ENCODE measurements at regions not wholly inside any gene's neighbourhood (a gene's known extent, or its start where the extent isn't known, plus 50 kb on each side); places are given as distances from the start of the nearest gene placed in this dataset.

DNA sequence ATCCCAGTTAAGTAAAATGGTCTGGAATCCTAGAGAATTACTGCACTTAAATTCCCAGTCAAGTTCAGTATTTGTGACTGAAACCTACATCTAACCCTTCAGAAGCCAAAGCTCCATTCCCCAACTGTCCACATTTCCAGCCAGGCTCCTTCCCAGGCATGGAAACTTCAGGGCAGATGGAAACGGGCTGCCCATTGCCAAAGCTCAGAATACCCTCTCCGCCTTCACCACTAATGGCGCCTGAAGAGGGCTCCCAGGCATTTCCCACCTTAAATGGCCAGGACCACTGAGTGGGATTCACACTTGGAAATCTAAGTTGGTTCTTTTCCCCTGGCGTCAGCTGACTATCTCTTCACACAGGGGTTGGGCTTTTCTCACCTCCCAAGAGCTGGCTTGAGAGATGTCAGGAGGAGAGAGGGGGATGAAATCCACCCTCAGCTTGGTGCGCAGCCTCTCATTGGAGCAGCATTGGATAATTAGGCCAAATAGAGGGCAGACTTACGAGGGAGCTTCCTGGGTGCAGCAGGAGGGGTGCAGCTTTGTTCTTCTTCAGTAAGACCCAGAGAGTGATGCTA, 82.9 kb downstream of the ANKRD60 start:
- DNase-seq, result no peak
- Mint-ChIP-seq H3K4me1 (ENCODE audit: low read depth) (no peaks in the 10 kb centered on the region), H3K27me3 (ENCODE audit: low read depth) (peaks cover 43% of the 10 kb centered on the region), H3K36me3 (ENCODE audit: insufficient read depth in 2 of 2) (no peaks in the 10 kb centered on the region), H3K9me3 (no peaks in the 10 kb centered on the region), H3K4me3 (no peak overlapping the region), H3K27ac (no peak overlapping the region)
- ATAC-seq (replicated peaks in 1 of 2), result no peak

DNA sequence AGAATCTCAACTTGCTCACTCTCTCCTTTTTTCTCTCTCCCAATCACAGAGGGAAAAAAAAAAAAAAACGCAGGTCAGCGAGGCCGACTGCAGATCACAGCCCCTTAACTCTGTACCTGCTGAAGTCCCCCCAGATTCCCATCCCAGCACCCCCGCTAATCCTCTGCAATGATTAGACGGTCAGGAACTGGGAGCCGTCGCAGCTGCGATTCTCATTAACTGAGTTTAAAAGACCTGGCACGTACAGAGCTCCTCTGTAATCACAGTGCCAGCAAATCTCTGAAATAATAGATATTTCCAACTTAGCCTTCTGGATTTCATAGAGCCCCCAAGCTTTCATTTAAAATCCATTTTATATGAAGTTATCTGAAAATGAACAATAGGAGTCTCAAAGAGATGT, 84.4 kb downstream of the ANKRD60 start:
- no peaks in the 10 kb centered on the region for H3K4me1 Mint-ChIP-seq (ENCODE audit: low read depth)
- DNase-seq (no peak), ATAC-seq (replicated peaks in 1 of 2) (no peak)
- H3K27ac Mint-ChIP-seq, result no peak overlapping the region
- no peak overlapping the region for H3K4me3 Mint-ChIP-seq
- H3K9me3 Mint-ChIP-seq, result no peaks in the 10 kb centered on the region
- H3K36me3 Mint-ChIP-seq (ENCODE audit: insufficient read depth in 2 of 2), result no peaks in the 10 kb centered on the region
- peaks cover 43% of the 10 kb centered on the region for H3K27me3 Mint-ChIP-seq (ENCODE audit: low read depth)

GRCh38 chr20:58143531-58143930, 84.9 kb downstream of the ANKRD60 start:
- DNase-seq, result no peak
- Mint-ChIP-seq H3K4me3 (no peak overlapping the region), H3K27ac (no peak overlapping the region), H3K27me3 (ENCODE audit: low read depth) (peaks cover 42% of the 10 kb centered on the region), H3K9me3 (no peaks in the 10 kb centered on the region), H3K4me1 (ENCODE audit: low read depth) (no peaks in the 10 kb centered on the region), H3K36me3 (ENCODE audit: insufficient read depth in 2 of 2) (no peaks in the 10 kb centered on the region)
- no peak for ATAC-seq (replicated peaks in 1 of 2)

DNA sequence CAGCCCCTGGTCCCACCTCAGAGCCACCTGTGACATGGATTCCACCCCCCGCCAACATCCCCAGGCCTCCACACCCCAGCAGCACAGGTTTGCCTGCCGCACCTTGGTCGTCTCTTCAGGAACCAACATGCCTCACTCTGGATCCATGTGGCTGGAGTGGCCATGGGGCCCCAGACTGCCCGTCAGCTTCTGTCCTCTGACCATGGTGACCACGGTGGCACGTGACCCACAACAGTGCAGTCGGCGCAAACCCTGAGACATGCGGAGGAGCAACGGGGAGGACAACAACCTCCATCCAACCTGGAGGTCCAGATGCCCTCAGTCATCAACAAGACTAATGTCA, 85.6 kb downstream of the ANKRD60 start:
- H3K27me3 Mint-ChIP-seq (ENCODE audit: low read depth), result peaks cover 42% of the 10 kb centered on the region
- no peaks in the 10 kb centered on the region for H3K4me1 Mint-ChIP-seq (ENCODE audit: low read depth)
- no peaks in the 10 kb centered on the region for H3K36me3 Mint-ChIP-seq (ENCODE audit: insufficient read depth in 2 of 2)
- no peaks in the 10 kb centered on the region for H3K9me3 Mint-ChIP-seq
- ATAC-seq (replicated peaks in 1 of 2), result no peak
- H3K4me3 Mint-ChIP-seq, result no peak overlapping the region
- DNase-seq, result no peak
- H3K27ac Mint-ChIP-seq, result no peak overlapping the region

GRCh38 chr20:58141971-58142842, 86.2 kb downstream of the ANKRD60 start:
- H3K4me3 Mint-ChIP-seq, result no peak overlapping the region
- H3K27ac Mint-ChIP-seq, result no peak overlapping the region
- no peak for ATAC-seq (replicated peaks in 1 of 2)
- H3K27me3 Mint-ChIP-seq (ENCODE audit: low read depth), result peaks cover 42% of the 10 kb centered on the region
- no peaks in the 10 kb centered on the region for H3K36me3 Mint-ChIP-seq (ENCODE audit: insufficient read depth in 2 of 2)
- no peaks in the 10 kb centered on the region for H3K4me1 Mint-ChIP-seq (ENCODE audit: low read depth)
- no peaks in the 10 kb centered on the region for H3K9me3 Mint-ChIP-seq
- DNase-seq, result no peak

- H3K27ac Mint-ChIP-seq, result no peak overlapping the region
- H3K4me1 Mint-ChIP-seq (ENCODE audit: low read depth), result no peaks in the 10 kb centered on the region
These were observed 87.0 kb downstream of the ANKRD60 start for GRCh38 chr20:58141496-58141895.

GRCh38 chr20:58140787-58141425, 87.5 kb downstream of the ANKRD60 start:
- ATAC-seq (replicated peaks in 1 of 2) (no peak), DNase-seq (no peak)
- Mint-ChIP-seq H3K4me3 (no peak overlapping the region), H3K4me1 (ENCODE audit: low read depth) (no peaks in the 10 kb centered on the region), H3K9me3 (no peaks in the 10 kb centered on the region), H3K27ac (no peak overlapping the region), H3K27me3 (ENCODE audit: low read depth) (peaks cover 48% of the 10 kb centered on the region), H3K36me3 (ENCODE audit: insufficient read depth in 2 of 2) (no peaks in the 10 kb centered on the region)

More at GRCh38 chr20:58141496-58141895, 87.0 kb downstream of the ANKRD60 start:
- H3K27me3 Mint-ChIP-seq (ENCODE audit: low read depth), result peaks cover 45% of the 10 kb centered on the region
- no peaks in the 10 kb centered on the region for H3K36me3 Mint-ChIP-seq (ENCODE audit: insufficient read depth in 2 of 2)
- H3K9me3 Mint-ChIP-seq, result no peaks in the 10 kb centered on the region
- ATAC-seq (replicated peaks in 1 of 2), result no peak
- no peak overlapping the region for H3K4me3 Mint-ChIP-seq
- DNase-seq, result no peak

- DNase-seq (no peak), ATAC-seq (replicated peaks in 1 of 2) (no peak)
- Mint-ChIP-seq H3K4me3 (no peak overlapping the region), H3K36me3 (ENCODE audit: insufficient read depth in 2 of 2) (no peaks in the 10 kb centered on the region), H3K4me1 (ENCODE audit: low read depth) (peaks cover 4% of the 10 kb centered on the region), H3K9me3 (no peaks in the 10 kb centered on the region), H3K27me3 (ENCODE audit: low read depth) (peaks cover 56% of the 10 kb centered on the region), H3K27ac (no peak overlapping the region)
These were observed 88.3 kb downstream of the ANKRD60 start for GRCh38 chr20:58139849-58140786.

DNA sequence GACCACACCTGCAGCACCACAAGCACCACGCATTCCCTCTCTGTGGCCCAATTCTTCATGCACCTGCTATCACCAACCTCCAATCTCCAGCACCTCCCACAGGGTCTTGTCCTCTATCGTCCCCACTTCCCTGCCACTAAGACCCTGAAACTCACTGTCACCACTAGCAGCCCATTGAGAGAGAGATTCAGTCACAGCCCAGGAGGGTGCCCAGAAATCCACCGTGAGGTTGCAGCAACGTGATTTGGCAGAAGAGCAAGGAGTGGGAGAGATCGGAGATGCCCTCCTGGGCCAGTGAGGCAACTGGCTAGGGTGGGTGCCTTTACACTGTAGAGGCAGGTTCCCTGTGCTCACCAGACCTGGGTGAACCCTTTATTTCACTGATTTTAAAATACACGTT, 90.1 kb downstream of the ANKRD60 start:
- peaks cover 70% of the 10 kb centered on the region for H3K27me3 Mint-ChIP-seq (ENCODE audit: low read depth)

DNA sequence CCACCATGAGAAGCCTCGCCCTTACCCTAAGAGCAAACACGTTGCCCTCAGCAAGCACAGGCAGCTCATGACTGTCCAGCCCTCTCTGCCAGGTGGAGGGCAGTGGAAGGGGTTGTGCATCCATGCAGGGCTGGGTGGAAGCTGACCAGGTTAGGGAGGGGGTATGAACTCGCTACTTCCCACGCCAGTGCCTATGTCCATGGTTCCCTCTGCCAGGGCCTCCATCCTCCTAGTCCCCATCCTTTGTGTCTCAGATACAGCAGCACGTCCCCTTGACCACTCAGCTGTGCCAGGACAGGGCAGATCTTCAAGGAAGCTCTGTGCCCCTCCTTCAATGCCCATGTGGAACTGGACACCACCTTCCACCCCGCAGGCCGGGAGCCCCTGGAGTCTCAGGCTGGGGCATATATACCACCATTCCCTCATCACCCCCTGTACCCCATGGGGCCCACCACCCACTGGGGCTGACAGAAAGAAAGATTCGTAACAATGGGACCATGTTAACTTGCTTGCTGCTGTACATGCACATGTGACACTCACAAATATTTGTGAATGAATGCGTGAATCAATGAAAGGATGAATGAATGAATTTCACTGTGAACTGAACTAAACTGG, 90.7 kb downstream of the ANKRD60 start:
- peaks cover 8% of the 10 kb centered on the region for H3K4me1 Mint-ChIP-seq (ENCODE audit: low read depth)
- H3K9me3 Mint-ChIP-seq, result no peaks in the 10 kb centered on the region

More for the DNA sequence above, 90.1 kb downstream of the ANKRD60 start:
- Mint-ChIP-seq H3K4me1 (ENCODE audit: low read depth) (peaks cover 8% of the 10 kb centered on the region), H3K36me3 (ENCODE audit: insufficient read depth in 2 of 2) (no peaks in the 10 kb centered on the region), H3K9me3 (no peaks in the 10 kb centered on the region), H3K27ac (no peak overlapping the region), H3K4me3 (no peak overlapping the region)
- ATAC-seq (replicated peaks in 1 of 2), result no peak
- DNase-seq, result no peak

DNA sequence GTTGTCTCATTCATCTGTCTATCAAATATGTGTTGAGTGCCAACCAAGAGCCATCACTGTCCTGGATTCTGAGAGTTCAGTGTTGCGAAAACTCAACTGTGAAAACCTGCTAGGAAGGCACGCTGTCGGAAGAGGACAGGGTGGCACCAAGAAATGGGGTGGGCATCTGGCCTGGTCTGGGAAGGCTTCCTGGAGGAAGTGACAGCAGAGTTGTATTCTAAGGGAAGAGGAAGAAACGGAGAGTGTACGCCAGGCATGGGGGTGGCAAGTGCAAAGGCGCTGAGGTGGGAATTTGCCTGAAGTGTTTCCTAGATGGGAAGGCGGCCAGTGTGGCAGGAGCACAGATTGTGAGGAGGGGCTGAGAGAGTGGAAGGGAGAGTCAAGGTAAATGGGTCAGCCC, 91.2 kb downstream of the ANKRD60 start:
- Mint-ChIP-seq H3K4me3 (no peak overlapping the region), H3K36me3 (ENCODE audit: insufficient read depth in 2 of 2) (no peaks in the 10 kb centered on the region), H3K9me3 (no peaks in the 10 kb centered on the region), H3K4me1 (ENCODE audit: low read depth) (peaks cover 8% of the 10 kb centered on the region), H3K27ac (no peak overlapping the region), H3K27me3 (ENCODE audit: low read depth) (peaks cover 81% of the 10 kb centered on the region)
- ATAC-seq (replicated peaks in 1 of 2) (no peak), DNase-seq (no peak)

More for the DNA sequence above, 90.7 kb downstream of the ANKRD60 start:
- no peak overlapping the region for H3K27ac Mint-ChIP-seq
- no peaks in the 10 kb centered on the region for H3K36me3 Mint-ChIP-seq (ENCODE audit: insufficient read depth in 2 of 2)
- no peak for DNase-seq
- ATAC-seq (replicated peaks in 1 of 2), result no peak
- H3K27me3 Mint-ChIP-seq (ENCODE audit: low read depth), result peaks cover 76% of the 10 kb centered on the region
- no peak overlapping the region for H3K4me3 Mint-ChIP-seq

DNA sequence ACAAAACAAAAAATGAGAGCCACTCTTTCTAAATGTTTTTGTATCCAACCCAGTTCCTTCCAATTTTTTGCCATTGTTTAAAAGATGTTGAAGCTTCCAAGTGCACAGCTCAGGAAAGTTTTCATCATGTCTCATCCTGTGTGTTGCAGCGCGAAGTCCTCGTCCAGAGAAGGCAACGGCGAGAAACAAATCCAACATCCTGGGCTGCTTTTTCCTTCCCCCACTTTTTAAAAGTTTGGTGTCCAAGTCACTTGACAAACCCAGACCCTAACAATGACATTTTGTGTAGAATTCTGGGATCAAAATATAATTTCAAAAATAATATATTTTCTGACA, 92.3 kb downstream of the ANKRD60 start:
- no peak for ATAC-seq (replicated peaks in 1 of 2)
- Mint-ChIP-seq H3K36me3 (ENCODE audit: insufficient read depth in 2 of 2) (no peaks in the 10 kb centered on the region), H3K4me3 (no peak overlapping the region), H3K27ac (no peak overlapping the region), H3K9me3 (no peaks in the 10 kb centered on the region), H3K4me1 (ENCODE audit: low read depth) (peaks cover 18% of the 10 kb centered on the region), H3K27me3 (ENCODE audit: low read depth) (peaks cover 93% of the 10 kb centered on the region)
- DNase-seq, result no peak

All from activated T-cell treated with anti-CD3 and anti-CD28 coated beads, Interleukin-2, amount 50 U/mL, for 72 hours (primary cell).